HG03521 (cell line): ENCODE measurements at regions not wholly inside any gene's neighbourhood (a gene's known extent, or its start where the extent isn't known, plus 50 kb on each side); places are given as distances from the start of the nearest gene placed in this dataset.
"Not testable (repeated sequence)": the region's sequence is repeated elsewhere in the genome, so short reads cannot be mapped to it uniquely, and the experiment has no call there.

Experiments used
- ATAC-seq: cut with Tn5 transposase; IDR thresholded peaks from one replicate; pipeline ENCODE4 v1.9.1; 2021; ENCODE audit warnings: mild to moderate bottlenecking, moderate library complexity; ENCODE audit not compliant: unreplicated experiment

GRCh38 chr10:123375097-123375496, 220.9 kb downstream of the BUB3 start:
- ATAC-seq, result no peak

- ATAC-seq, result no peak
These were observed 221.5 kb downstream of the BUB3 start for GRCh38 chr10:123375738-123376137.

GRCh38 chr10:123377883-123378282, 223.7 kb downstream of the BUB3 start:
- no peak for ATAC-seq

GRCh38 chr10:123378302-123378701, 224.1 kb downstream of the BUB3 start:
- ATAC-seq, result no peak

GRCh38 chr10:123379156-123379555, 225.0 kb downstream of the BUB3 start:
- ATAC-seq, result no peak

GRCh38 chr10:123380491-123381085, 226.4 kb downstream of the BUB3 start:
- ATAC-seq, result no peak

GRCh38 chr10:123381224-123381623, 227.0 kb downstream of the BUB3 start:
- no peak for ATAC-seq

- ATAC-seq, result no peak
These were observed 228.3 kb downstream of the BUB3 start for GRCh38 chr10:123382491-123382890.

- ATAC-seq, result no peak
These were observed 231.4 kb downstream of the BUB3 start for GRCh38 chr10:123385508-123386080.

- no peak for ATAC-seq
These were observed 235.3 kb downstream of the BUB3 start for GRCh38 chr10:123389520-123389919.

GRCh38 chr10:123390332-123390731, 236.1 kb downstream of the BUB3 start:
- no peak for ATAC-seq

GRCh38 chr10:123390874-123391273, 236.7 kb downstream of the BUB3 start:
- no peak for ATAC-seq

- ATAC-seq, result peak; percentile 16
These were observed 237.2 kb downstream of the BUB3 start for GRCh38 chr10:123391275-123392028.

- ATAC-seq, result peak; percentile 89
These were observed 238.2 kb downstream of the BUB3 start for GRCh38 chr10:123392182-123392963.

GRCh38 chr10:123393170-123393569, 239.0 kb downstream of the BUB3 start:
- no peak for ATAC-seq

GRCh38 chr10:123394382-123394781, 240.2 kb downstream of the BUB3 start:
- ATAC-seq, result no peak

- ATAC-seq, result not testable (repeated sequence)
These were observed 241.0 kb downstream of the BUB3 start for GRCh38 chr10:123395234-123395633.

- no peak for ATAC-seq
These were observed 241.7 kb downstream of the BUB3 start for GRCh38 chr10:123395906-123396305.

- peak; percentile 69 for ATAC-seq
These were observed 244.0 kb downstream of the BUB3 start for GRCh38 chr10:123398180-123398591.

GRCh38 chr10:123398756-123399155, 244.6 kb downstream of the BUB3 start:
- ATAC-seq, result no peak

- ATAC-seq, result no peak
These were observed 245.2 kb downstream of the BUB3 start for GRCh38 chr10:123399276-123399839.
